ENCODE measurements at regions not wholly inside any gene's neighbourhood (a gene's known extent, or its start where the extent isn't known, plus 50 kb on each side); places are given as distances from the start of the nearest gene placed in this dataset.

- no peak for TF ChIP-seq POLR2AphosphoS5 (IDR thresholded peaks at IDR 0.05; ENCODE audit: low read depth)
- no peak for TF ChIP-seq CTCF (conservative IDR thresholded peaks at IDR 0.05; ENCODE audit: low read depth in 2 of 2)
- no peak for TF ChIP-seq JUNB (IDR thresholded peaks at IDR 0.05; ENCODE audit: unreplicated experiment)
- TF ChIP-seq EZH2phosphoT487 (IDR thresholded peaks at IDR 0.05; ENCODE audit: unreplicated experiment), result no peak
- TF ChIP-seq REST (IDR thresholded peaks at IDR 0.05; ENCODE audit: unreplicated experiment), result no peak
- TF ChIP-seq NANOG (IDR thresholded peaks at IDR 0.05; ENCODE audit: borderline replicate concordance), result no peak
- no peak for TF ChIP-seq EZH2 (IDR thresholded peaks at IDR 0.05; ENCODE audit: low read depth, unreplicated experiment)
- no peak for TF ChIP-seq ZNF462 (CRISPR knock-in tag; IDR thresholded peaks at IDR 0.05)
Measured at GRCh38 chr15:22224241-22224671, 143.9 kb downstream of the OR4M2 start.

All from GM23338 (cell line).